H9 (cell line): ENCODE measurements at regions not wholly inside any gene's neighbourhood (a gene's known extent, or its start where the extent isn't known, plus 50 kb on each side); places are given as distances from the start of the nearest gene placed in this dataset.

ENCODE experiments used
- DNase-seq: peaks from one replicate; pipeline ENCODE4 v3.0.0-alpha.2; 2017
- H2AFZ ChIP-seq: one replicate; pipeline ENCODE4 v1.6.1; 2013; ENCODE audit warnings: mild to moderate bottlenecking, low read length, control low read depth, moderate library complexity
- H2AK5ac ChIP-seq: 2 replicates; pipeline ENCODE4 v1.6.1; 2013; ENCODE audit warnings: low read length, control low read depth, mixed read lengths; ENCODE audit not compliant: insufficient read length
- H2BK120ac ChIP-seq: one replicate; pipeline ENCODE4 v1.6.1; 2013; ENCODE audit warnings: low read depth, mild to moderate bottlenecking, low read length, control low read depth, inconsistent platforms; ENCODE audit not compliant: poor library complexity, severe bottlenecking
- H2BK12ac ChIP-seq: 2 replicates; pipeline ENCODE4 v1.6.1; 2013; ENCODE audit warnings: low read length, control low read depth, mixed read lengths, low read depth; ENCODE audit not compliant: insufficient read length
- H2BK15ac ChIP-seq: 2 replicates; pipeline ENCODE4 v1.6.1; 2013; ENCODE audit warnings: low read depth, low read length, control low read depth
- H2BK20ac ChIP-seq: one replicate; pipeline ENCODE4 v1.6.1; 2013; ENCODE audit warnings: low read depth, mild to moderate bottlenecking, low read length, control low read depth, inconsistent platforms; ENCODE audit not compliant: poor library complexity, severe bottlenecking
- H2BK5ac ChIP-seq: 2 replicates; pipeline ENCODE4 v1.6.1; 2013; ENCODE audit warnings: low read length, control low read depth, mixed read lengths; ENCODE audit not compliant: insufficient read length
- H3K14ac ChIP-seq: 2 replicates; pipeline ENCODE4 v1.6.1; 2013; ENCODE audit warnings: low read length, control low read depth; ENCODE audit not compliant: insufficient read depth
- H3K18ac ChIP-seq: 2 replicates; pipeline ENCODE4 v1.6.1; 2013; ENCODE audit warnings: low read depth, mild to moderate bottlenecking, mixed read lengths, low read length, control low read depth; ENCODE audit not compliant: insufficient read length
- H3K23ac ChIP-seq: 2 replicates; pipeline ENCODE4 v1.6.1; 2013; ENCODE audit warnings: low read length, control low read depth, mixed read lengths, low read depth; ENCODE audit not compliant: insufficient read length
- H3K23me2 ChIP-seq: 2 replicates; pipeline ENCODE4 v1.6.1; 2013; ENCODE audit warnings: low read depth, mild to moderate bottlenecking, mixed read lengths, low read length, control low read depth; ENCODE audit not compliant: insufficient read length, poor library complexity, severe bottlenecking
- H3K27ac ChIP-seq: 2 replicates; pipeline ENCODE4 v1.5.1; 2013; ENCODE audit warnings: low read length, control low read depth, mixed read lengths, low read depth; ENCODE audit not compliant: insufficient read length
- H3K27me3 ChIP-seq: 2 replicates; pipeline ENCODE4 v1.6.1; 2013; ENCODE audit warnings: low read length, control low read depth, inconsistent platforms; ENCODE audit not compliant: insufficient read depth
- H3K4ac ChIP-seq: 2 replicates; pipeline ENCODE4 v1.6.1; 2013; ENCODE audit warnings: low read depth, mild to moderate bottlenecking, control low read depth, inconsistent platforms, low read length, moderate library complexity
- H3K4me1 ChIP-seq: 2 replicates; pipeline ENCODE4 v1.6.1; 2013; ENCODE audit warnings: low read length, control low read depth, inconsistent platforms; ENCODE audit not compliant: insufficient read depth
- H3K4me2 ChIP-seq: 2 replicates; pipeline ENCODE4 v1.6.1; 2013; ENCODE audit warnings: low read length, control low read depth, mixed read lengths; ENCODE audit not compliant: insufficient read length, insufficient read depth
- H3K56ac ChIP-seq: 2 replicates; pipeline ENCODE4 v1.6.1; 2013; ENCODE audit warnings: low read depth, mild to moderate bottlenecking, mixed read lengths, low read length, control low read depth; ENCODE audit not compliant: insufficient read length
- H3K79me1 ChIP-seq: 2 replicates; pipeline ENCODE4 v1.6.1; 2013; ENCODE audit warnings: low read depth, mild to moderate bottlenecking, moderate library complexity, low read length, control low read depth, inconsistent platforms; ENCODE audit not compliant: insufficient read depth, poor library complexity, severe bottlenecking
- H3K79me2 ChIP-seq: 2 replicates; pipeline ENCODE4 v1.6.1; 2013; ENCODE audit warnings: low read length, control low read depth, inconsistent platforms; ENCODE audit not compliant: insufficient read depth
- H3K9ac ChIP-seq: 2 replicates; pipeline ENCODE4 v1.6.1; 2013; ENCODE audit warnings: low read length, control low read depth, mixed read lengths; ENCODE audit not compliant: insufficient read length; ENCODE audit errors: extremely low read depth
- H3K9me3 ChIP-seq: one replicate; pipeline ENCODE4 v1.6.1; 2013; ENCODE audit warnings: low read depth, low read length, inconsistent platforms; ENCODE audit not compliant: control insufficient read depth
- H3T11ph ChIP-seq: one replicate; pipeline ENCODE4 v1.6.1; 2013; ENCODE audit warnings: mild to moderate bottlenecking, low read length, control low read depth, inconsistent platforms
- H4K20me1 ChIP-seq: one replicate; pipeline ENCODE4 v1.6.1; 2013; ENCODE audit not compliant: control insufficient read depth, insufficient read length, insufficient read depth
- H4K5ac ChIP-seq: 2 replicates; pipeline ENCODE4 v1.6.1; 2013; ENCODE audit warnings: low read depth, mild to moderate bottlenecking, mixed read lengths, low read length, control low read depth; ENCODE audit not compliant: insufficient read length
- H4K8ac ChIP-seq: replicated peaks from 2 replicates; pipeline ENCODE4 v1.6.1; 2013; ENCODE audit warnings: low read length, control low read depth, mixed read lengths, low read depth; ENCODE audit not compliant: insufficient read length
- H4K91ac ChIP-seq: 2 replicates; pipeline ENCODE4 v1.6.1; 2013; ENCODE audit warnings: low read depth, mild to moderate bottlenecking, moderate library complexity, mixed read lengths, low read length, control low read depth; ENCODE audit not compliant: insufficient read length
- H3K27ac Mint-ChIP-seq, 3 experiments: 2 replicates in 2 of 3; 3 replicates in 1 of 3; pipeline ENCODE4 v1.8.0; 2020 to 2021; ENCODE audit warnings: mixed read lengths in 3 of 3, mild to moderate bottlenecking in 1 of 3, moderate library complexity in 1 of 3
- H3K27me3 Mint-ChIP-seq: 2 replicates; pipeline ENCODE4 v1.8.0; 2021; ENCODE audit warnings: low read depth, mild to moderate bottlenecking, moderate library complexity, mixed read lengths
- H3K36me3 Mint-ChIP-seq, 3 experiments: 2 replicates in 2 of 3; 3 replicates in 1 of 3; pipeline ENCODE4 v1.8.0; 2020 to 2021; ENCODE audit warnings: low read depth in 3 of 3, mixed read lengths in 3 of 3; ENCODE audit not compliant: insufficient read depth in 1 of 3
- H3K4me1 Mint-ChIP-seq, 2 experiments: 2 replicates each; pipeline ENCODE4 v1.8.0; 2020; ENCODE audit warnings: mixed read lengths in 2 of 2
- H3K4me3 Mint-ChIP-seq, 2 experiments: 2 replicates in 1 of 2; 3 replicates in 1 of 2; pipeline ENCODE4 v1.8.0; 2020 to 2021; ENCODE audit warnings: mild to moderate bottlenecking in 2 of 2, mixed read lengths in 2 of 2, moderate library complexity in 1 of 2
- H3K9me3 Mint-ChIP-seq, 2 experiments: 2 replicates in 1 of 2; 3 replicates in 1 of 2; pipeline ENCODE4 v1.8.0; 2020; ENCODE audit warnings: mild to moderate bottlenecking in 2 of 2, mixed read lengths in 2 of 2, moderate library complexity in 1 of 2
- CTCF ChIP-seq: fragments of 200-600 bp; sonication (generic); conservative IDR thresholded peaks from 3 replicates; pipeline ENCODE4 v1.8.0; 2021; ENCODE audit warnings: antibody characterized with exemption, mild to moderate bottlenecking
- WGBS: extraction: QIAGEN DNeasy Blood & Tissue Kit; methylation state at CpG from one replicate; pipeline ENCODE4 v1.1.7; 2013; ENCODE audit warnings: missing lambda C conversion rate, low lambda C conversion rate, mixed read lengths; ENCODE audit not compliant: insufficient read length; ENCODE audit errors: extremely low coverage; 5-methylcytosine and 5-hydroxymethylcytosine counted together

- peaks cover under 1% of the 10 kb centered on the region; the same call in 1 of the 2 replicates for H3K27me3 ChIP-seq
- no peaks in the 10 kb centered on the region for H3K79me2 ChIP-seq
- H3K4me1 Mint-ChIP-seq: no peaks in the 10 kb centered on the region
- no peak overlapping the region for H3T11ph ChIP-seq
- no peak overlapping the region for H4K91ac ChIP-seq
- no peak overlapping the region for H2AK5ac ChIP-seq
- H3K23ac ChIP-seq: no peak overlapping the region
- no peak overlapping the region for H3K14ac ChIP-seq
- no peak overlapping the region for H4K8ac ChIP-seq
- H3K4me3 Mint-ChIP-seq: no peak overlapping the region
- H3K27ac Mint-ChIP-seq: no peak overlapping the region
- H3K27me3 Mint-ChIP-seq: peaks cover 74% of the 10 kb centered on the region
- H3K56ac ChIP-seq: no peak overlapping the region
- H3K4me2 ChIP-seq: no peak overlapping the region
- H4K20me1 ChIP-seq: no peaks in the 10 kb centered on the region
- no peak overlapping the region for H3K27ac ChIP-seq
- no peak for DNase-seq
- WGBS: no CpG with 5 or more reads among the region's 6 CpGs
- H2AFZ ChIP-seq: no peak overlapping the region
- H3K36me3 Mint-ChIP-seq: no peaks in the 10 kb centered on the region; a peak in 1 of 7 replicates
- no peaks in the 10 kb centered on the region for H3K4me1 ChIP-seq
- H4K5ac ChIP-seq: no peak overlapping the region
- no peaks in the 10 kb centered on the region for H3K23me2 ChIP-seq
- H3K9me3 Mint-ChIP-seq: no peaks in the 10 kb centered on the region
- no peak overlapping the region for H3K18ac ChIP-seq
- no peak overlapping the region for H2BK120ac ChIP-seq
- H3K4ac ChIP-seq: no peak overlapping the region
- no peak overlapping the region for H2BK12ac ChIP-seq
- H3K9me3 ChIP-seq: no peaks in the 10 kb centered on the region
- no peak for TF ChIP-seq CTCF
- H3K79me1 ChIP-seq: no peaks in the 10 kb centered on the region
- no peak overlapping the region for H2BK20ac ChIP-seq
- H2BK15ac ChIP-seq: no peak overlapping the region
- no peak overlapping the region for H2BK5ac ChIP-seq
- H3K9ac ChIP-seq: no peak overlapping the region
Observed at GRCh38 chr3:59432665-59433064, 382.8 kb upstream of the CFAP20DC start.
